ENCODE measurements at regions not wholly inside any gene's neighbourhood (a gene's known extent, or its start where the extent isn't known, plus 50 kb on each side); places are given as distances from the start of the nearest gene placed in this dataset.

DNA sequence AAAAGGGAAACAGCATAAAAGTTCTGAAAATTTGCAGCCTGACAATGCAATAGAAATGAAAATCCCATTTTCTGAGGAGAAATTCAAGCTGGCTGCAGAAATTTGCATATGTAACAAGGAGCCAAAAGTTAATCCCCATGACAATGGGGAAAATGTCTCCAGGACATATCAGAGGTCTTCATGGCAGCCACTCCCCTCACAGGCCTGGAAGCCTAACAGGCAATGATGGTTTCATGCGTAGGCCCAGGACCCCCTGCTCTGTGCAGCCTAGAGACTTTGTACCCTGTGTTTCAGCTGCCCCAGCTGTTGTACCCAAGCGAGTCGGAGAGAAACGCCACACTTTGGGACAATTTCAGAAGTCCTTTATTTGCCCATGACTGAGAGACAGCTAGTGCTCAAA is 701.3 kb upstream of the KLHL1 start:
- ATAC-seq (no peak), DNase-seq (no peak)
- TF ChIP-seq CTCF (IDR thresholded peaks at IDR 0.05), result no peak
- TF ChIP-seq POLR2A (IDR thresholded peaks at IDR 0.05), result no peak
- H3K4me3 ChIP-seq, result no peak overlapping the region
- H3K9me3 ChIP-seq, result no peaks in the 10 kb centered on the region
- intact Hi-C loops (cut with DNase I), result no loop called here
- H3K27me3 ChIP-seq, result no peaks in the 10 kb centered on the region
- H3K4me1 ChIP-seq, result no peaks in the 10 kb centered on the region
- 81 to 95% methylated on average over 4 of the region's 4 CpGs for WGBS, 2 donors
- no peaks in the 10 kb centered on the region for H3K36me3 ChIP-seq (replicated peaks in 1 of 2; ENCODE audit: insufficient read depth in 1 of 2, low read depth in 2 of 2)
- H3K27ac ChIP-seq, result no peak overlapping the region

- no peak overlapping the region for H3K27ac ChIP-seq
- no peak for ATAC-seq
- H3K27me3 ChIP-seq, result no peaks in the 10 kb centered on the region
- H3K36me3 ChIP-seq (replicated peaks in 1 of 2; ENCODE audit: insufficient read depth in 1 of 2, low read depth in 2 of 2), result no peaks in the 10 kb centered on the region
- H3K9me3 ChIP-seq, result peaks cover 0 to 4% (median 0%) of the 10 kb centered on the region in 3 donors
- no peak for DNase-seq
- H3K4me3 ChIP-seq, result no peak overlapping the region
- TF ChIP-seq POLR2A (IDR thresholded peaks at IDR 0.05) (no peak), CTCF (IDR thresholded peaks at IDR 0.05) (no peak)
- H3K4me1 ChIP-seq, result no peaks in the 10 kb centered on the region
- intact Hi-C loops (cut with DNase I), result no loop called here
Observed at GRCh38 chr13:70798385-70798784, 690.1 kb upstream of the KLHL1 start.

DNA sequence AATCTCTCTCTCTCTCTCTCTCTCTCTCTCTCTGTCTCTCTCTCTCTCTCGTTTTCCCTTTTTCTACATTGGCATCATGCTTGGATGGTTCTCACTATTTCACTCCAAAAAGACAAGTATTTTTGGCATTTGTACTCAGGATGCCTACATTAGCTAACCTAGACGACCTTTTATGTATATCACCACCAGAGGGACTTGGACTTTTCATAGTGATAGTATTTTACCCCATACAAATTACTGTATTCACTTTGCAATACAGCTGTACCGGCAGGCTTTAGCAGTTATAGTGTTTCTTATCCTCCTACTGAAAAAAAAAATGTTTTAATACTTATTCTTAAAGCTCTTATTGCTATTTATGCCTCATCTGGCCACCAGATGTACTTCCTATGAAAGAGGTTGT is 687.2 kb upstream of the KLHL1 start:
- DNase-seq, result no peak
- no peak overlapping the region for H3K4me3 ChIP-seq
- intact Hi-C loops (cut with DNase I), result no loop called here
- H3K27me3 ChIP-seq, result no peaks in the 10 kb centered on the region
- H3K4me1 ChIP-seq, result no peaks in the 10 kb centered on the region
- peaks cover 0 to 4% (median 0%) of the 10 kb centered on the region in 3 donors for H3K9me3 ChIP-seq
- TF ChIP-seq POLR2A (IDR thresholded peaks at IDR 0.05), result no peak
- no peak overlapping the region for H3K27ac ChIP-seq
- WGBS, 2 donors, result 31 to 34% methylated on average over 3 of the region's 3 CpGs
- no peaks in the 10 kb centered on the region for H3K36me3 ChIP-seq (replicated peaks in 1 of 2; ENCODE audit: insufficient read depth in 1 of 2, low read depth in 2 of 2)
- ATAC-seq, result no peak

GRCh38 chr13:70792121-70792520 is 683.9 kb upstream of the KLHL1 start:
- Histone ChIP-seq H3K36me3 (replicated peaks in 1 of 2; ENCODE audit: insufficient read depth in 1 of 2, low read depth in 2 of 2) (no peaks in the 10 kb centered on the region), H3K27me3 (no peaks in the 10 kb centered on the region), H3K4me3 (no peak overlapping the region), H3K4me1 (no peaks in the 10 kb centered on the region), H3K9me3 (no peaks in the 10 kb centered on the region), H3K27ac (no peak overlapping the region)
- WGBS, 2 donors, result 58 to 85% methylated on average over 2 of the region's 2 CpGs
- intact Hi-C loops (cut with DNase I), result no loop called here
- no peak for TF ChIP-seq POLR2A (IDR thresholded peaks at IDR 0.05)
- TF ChIP-seq CTCF (IDR thresholded peaks at IDR 0.05), result no peak
- DNase-seq, result no peak
- no peak for ATAC-seq

- intact Hi-C loops (cut with DNase I), result no loop called here
- TF ChIP-seq POLR2A (IDR thresholded peaks at IDR 0.05), result no peak
- TF ChIP-seq CTCF (IDR thresholded peaks at IDR 0.05), result no peak
- DNase-seq (no peak), ATAC-seq (no peak)
- H3K27me3 ChIP-seq, result no peaks in the 10 kb centered on the region
- H3K27ac ChIP-seq, result no peak overlapping the region
- H3K4me3 ChIP-seq, result no peak overlapping the region
- no peaks in the 10 kb centered on the region for H3K36me3 ChIP-seq (replicated peaks in 1 of 2; ENCODE audit: insufficient read depth in 1 of 2, low read depth in 2 of 2)
- no peaks in the 10 kb centered on the region for H3K4me1 ChIP-seq
- H3K9me3 ChIP-seq, result no peaks in the 10 kb centered on the region
Observed at GRCh38 chr13:70789751-70790150, 681.5 kb upstream of the KLHL1 start.
